Common myeloid progenitor, CD34-positive (primary cell): ENCODE measurements at regions not wholly inside any gene's neighbourhood (a gene's known extent, or its start where the extent isn't known, plus 50 kb on each side); places are given as distances from the start of the nearest gene placed in this dataset.

Experiments
- CTCF ChIA-PET: fragments of 350-600 bp; sonication (Branson Sonifier 250); formaldehyde crosslinking; loops from one replicate; lab custom pipeline; 2021; ENCODE audit warnings: antibody characterized with exemption; lab: Charles Lee
- POLR2A ChIA-PET: fragments of 350-600 bp; sonication (Branson Sonifier 250); formaldehyde crosslinking; loops from one replicate; lab custom pipeline; 2021; ENCODE audit warnings: antibody characterized with exemption; lab: Charles Lee
- DNase-seq, 3 donors: peaks; one replicate each; pipeline versions ENCODE4 v3.0.0 to v3.0.0-alpha.2; 2013
- H3K27ac ChIP-seq, 2 experiments: 1 replicate in 1 of 2; 2 replicates in 1 of 2; pipeline ENCODE4 v1.7.0; 2013; ENCODE audit warnings: inconsistent platforms in 2 of 2, low read length in 2 of 2, mild to moderate bottlenecking in 2 of 2, low read depth in 1 of 2, moderate library complexity in 1 of 2; ENCODE audit not compliant: severe bottlenecking in 2 of 2, insufficient read depth in 1 of 2, poor library complexity in 1 of 2
- H3K27me3 ChIP-seq, 5 experiments: replicated peaks in 2 of 5; 1 replicate in 3 of 5; 2 replicates in 2 of 5; pipeline versions ENCODE4 v1.6.1 to v1.7.0; 2013; ENCODE audit warnings: low read length in 4 of 5, mild to moderate bottlenecking in 2 of 5, moderate library complexity in 2 of 5, inconsistent platforms in 1 of 5; ENCODE audit not compliant: insufficient read depth in 5 of 5, control insufficient read depth in 4 of 5
- H3K36me3 ChIP-seq, 4 experiments: 1 replicate in 2 of 4; 2 replicates in 2 of 4; pipeline versions ENCODE4 v1.6.1 to v1.7.0; 2013; ENCODE audit warnings: low read length in 3 of 4, control low read depth in 1 of 4, mild to moderate bottlenecking in 1 of 4; ENCODE audit not compliant: control insufficient read depth in 4 of 4, insufficient read depth in 4 of 4
- H3K4me1 ChIP-seq, 4 experiments: 1 replicate in 3 of 4; 2 replicates in 1 of 4; pipeline versions ENCODE4 v1.6.1 to v1.7.1; 2013; ENCODE audit warnings: low read length in 3 of 4, mild to moderate bottlenecking in 3 of 4, control low read depth in 1 of 4, inconsistent platforms in 1 of 4, moderate library complexity in 1 of 4; ENCODE audit not compliant: control insufficient read depth in 4 of 4, insufficient read depth in 4 of 4; ENCODE audit errors: control extremely low read depth in 1 of 4
- H3K4me3 ChIP-seq, 7 experiments: 1 replicate in 4 of 7; 2 replicates in 3 of 7; pipeline versions ENCODE4 v1.5.1 to v1.7.0; 2013; ENCODE audit warnings: mild to moderate bottlenecking in 7 of 7, low read length in 6 of 7, moderate library complexity in 6 of 7, inconsistent platforms in 2 of 7, low read depth in 2 of 7, control low read depth in 1 of 7; ENCODE audit not compliant: insufficient read depth in 4 of 7, control insufficient read depth in 1 of 7; ENCODE audit errors: extremely low read depth in 1 of 7
- H3K9me3 ChIP-seq, 5 experiments: 1 replicate in 4 of 5; 2 replicates in 1 of 5; pipeline versions ENCODE4 v1.6.1 to v1.7.1; 2013; ENCODE audit warnings: low read length in 4 of 5, mild to moderate bottlenecking in 2 of 5, inconsistent platforms in 1 of 5, low read depth in 1 of 5, moderate library complexity in 1 of 5; ENCODE audit not compliant: control insufficient read depth in 4 of 5, insufficient read depth in 2 of 5; ENCODE audit errors: control extremely low read depth in 1 of 5
- WGBS: methylation state at CpG from one replicate; pipeline ENCODE4 v1.1.5; 2013; ENCODE audit not compliant: insufficient coverage; 5-methylcytosine and 5-hydroxymethylcytosine counted together

DNA sequence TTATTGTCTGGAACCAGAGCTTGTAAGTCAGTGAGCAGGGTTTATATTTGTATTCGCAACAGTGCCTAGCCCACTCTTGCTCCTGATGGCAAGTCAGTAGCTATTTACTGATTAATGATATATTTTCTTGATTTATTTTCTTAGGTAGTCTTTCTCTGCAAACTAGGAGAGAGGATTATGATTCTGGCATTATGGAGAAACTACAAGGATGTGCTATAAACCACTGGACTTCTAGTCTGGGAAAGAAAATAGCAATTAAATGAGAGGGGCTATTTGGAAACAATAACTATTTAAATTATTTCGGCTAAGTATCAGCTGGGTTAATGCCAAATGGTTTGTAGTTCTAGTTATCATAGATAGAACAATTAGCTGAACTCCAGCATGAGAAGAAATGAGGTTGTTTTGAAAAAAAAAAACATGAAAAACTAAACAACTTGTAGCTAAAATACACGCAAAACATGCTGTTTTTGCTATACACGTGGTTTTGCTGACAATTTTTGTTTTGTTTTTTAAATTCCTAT is 304.9 kb upstream of the TCF21 start:
- CTCF ChIA-PET: interaction anchor here (0.6 kb wide), 1 partner anchor 1479 kb away, joined by 3 read pairs; no protein-coding TSS in a partner anchor
- WGBS: no CpG with 5 or more reads among the region's 4 CpGs

DNA sequence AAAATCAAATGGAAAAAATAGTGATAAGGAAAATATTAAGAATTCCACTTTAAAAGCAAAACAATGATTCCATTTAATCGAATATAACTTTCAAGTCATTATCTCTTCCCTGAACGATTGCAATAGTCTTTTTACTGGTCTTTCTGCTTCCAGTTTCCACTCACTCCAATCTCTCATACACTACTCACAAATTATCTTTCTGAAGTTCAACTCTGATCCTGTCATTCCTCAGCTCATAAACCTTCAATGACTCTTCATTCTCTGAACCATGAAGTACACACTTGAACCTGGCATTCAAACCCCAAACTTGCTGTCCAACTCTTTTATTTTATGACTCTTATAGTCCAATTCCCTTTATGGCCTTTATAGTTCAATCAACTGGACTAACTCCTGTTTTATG is 304.1 kb upstream of the TCF21 start:
- no peak overlapping the region for H3K27ac ChIP-seq
- POLR2A ChIA-PET: no interaction called here
- H3K9me3 ChIP-seq: peaks cover 0 to 5% (median 0%) of the 10 kb centered on the region in 5 experiments
- WGBS: 78% methylated on average over 2 of the region's 2 CpGs
- no peak overlapping the region for H3K4me3 ChIP-seq
- H3K27me3 ChIP-seq: peaks cover 0 to 8% (median 4%) of the 10 kb centered on the region in 5 experiments
- no peak for DNase-seq
- no peaks in the 10 kb centered on the region for H3K36me3 ChIP-seq
- CTCF ChIA-PET: interaction anchor here (0.6 kb wide), 1 partner anchor 1480 kb away, joined by 3 read pairs; no protein-coding TSS in a partner anchor
- no peaks in the 10 kb centered on the region for H3K4me1 ChIP-seq

More for the DNA sequence above, 304.9 kb upstream of the TCF21 start:
- Histone ChIP-seq H3K27ac (no peak overlapping the region), H3K4me1 (no peaks in the 10 kb centered on the region), H3K9me3 (peaks cover 0 to 5% (median 0%) of the 10 kb centered on the region in 5 experiments), H3K4me3 (no peak overlapping the region), H3K36me3 (no peaks in the 10 kb centered on the region), H3K27me3 (peaks cover 0 to 8% (median 4%) of the 10 kb centered on the region in 5 experiments)
- POLR2A ChIA-PET: no interaction called here
- DNase-seq: no peak

- no peak for DNase-seq
- WGBS: no CpG with 5 or more reads among the region's 2 CpGs
- H3K9me3 ChIP-seq: peaks cover 0 to 5% (median 0%) of the 10 kb centered on the region in 5 experiments
- no peaks in the 10 kb centered on the region for H3K4me1 ChIP-seq
- no peaks in the 10 kb centered on the region for H3K36me3 ChIP-seq
- H3K4me3 ChIP-seq: no peak overlapping the region
- CTCF ChIA-PET: no interaction called here
- H3K27me3 ChIP-seq: peaks cover 0 to 8% (median 5%) of the 10 kb centered on the region in 5 experiments
- H3K27ac ChIP-seq: no peak overlapping the region
- POLR2A ChIA-PET: no interaction called here
Observed at GRCh38 chr6:133585978-133586377, 302.9 kb upstream of the TCF21 start.

GRCh38 chr6:133587546-133588160 is 301.3 kb upstream of the TCF21 start:
- Histone ChIP-seq H3K27me3 (peaks cover 0 to 12% (median 5%) of the 10 kb centered on the region in 5 experiments), H3K4me1 (no peaks in the 10 kb centered on the region), H3K9me3 (peaks cover 0 to 4% (median 0%) of the 10 kb centered on the region in 5 experiments), H3K27ac (no peak overlapping the region), H3K4me3 (no peak overlapping the region), H3K36me3 (no peaks in the 10 kb centered on the region)
- POLR2A ChIA-PET: no interaction called here
- 100% methylated on average over 1 of the region's 2 CpGs for WGBS
- CTCF ChIA-PET: interaction anchor here (1.5 kb wide), 1 partner anchor 18 kb away, joined by 3 read pairs; no protein-coding TSS in a partner anchor
- no peak for DNase-seq

GRCh38 chr6:133590196-133590595 is 298.7 kb upstream of the TCF21 start:
- no peak overlapping the region for H3K27ac ChIP-seq
- no peak overlapping the region for H3K4me3 ChIP-seq
- no peaks in the 10 kb centered on the region for H3K36me3 ChIP-seq
- POLR2A ChIA-PET: no interaction called here
- H3K4me1 ChIP-seq: no peaks in the 10 kb centered on the region
- no peaks in the 10 kb centered on the region for H3K9me3 ChIP-seq
- peaks cover 0 to 9% (median 5%) of the 10 kb centered on the region in 5 experiments for H3K27me3 ChIP-seq
- WGBS: 78% methylated on average over 4 of the region's 5 CpGs
- DNase-seq: no peak
- CTCF ChIA-PET: no interaction called here

DNA sequence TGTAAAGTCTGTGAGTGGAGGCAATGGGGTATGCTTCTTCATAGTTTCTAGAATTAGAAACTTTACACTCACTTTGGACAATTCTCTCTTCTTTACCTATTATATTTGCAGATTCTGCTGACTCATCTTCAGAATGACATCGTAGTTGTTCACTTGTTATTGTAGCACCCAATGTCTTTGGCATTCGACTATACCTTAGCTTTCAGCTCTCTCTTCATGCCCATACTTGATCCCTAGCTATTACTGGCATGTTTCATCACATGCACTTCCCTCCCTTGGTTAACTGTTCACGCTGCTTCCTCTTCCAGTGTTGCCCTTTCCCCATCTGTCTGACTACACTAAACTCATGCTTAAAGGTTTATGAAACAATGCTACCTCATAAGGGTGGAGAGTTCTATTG is 298.1 kb upstream of the TCF21 start:
- no peaks in the 10 kb centered on the region for H3K9me3 ChIP-seq
- no peaks in the 10 kb centered on the region for H3K36me3 ChIP-seq
- CTCF ChIA-PET: no interaction called here
- no peak overlapping the region for H3K4me3 ChIP-seq
- POLR2A ChIA-PET: no interaction called here
- 69% methylated on average over 3 of the region's 3 CpGs for WGBS
- H3K4me1 ChIP-seq: no peaks in the 10 kb centered on the region
- peaks cover under 1 to 9% (median 3%) of the 10 kb centered on the region in 5 experiments for H3K27me3 ChIP-seq
- no peak overlapping the region for H3K27ac ChIP-seq
- no peak for DNase-seq

DNA sequence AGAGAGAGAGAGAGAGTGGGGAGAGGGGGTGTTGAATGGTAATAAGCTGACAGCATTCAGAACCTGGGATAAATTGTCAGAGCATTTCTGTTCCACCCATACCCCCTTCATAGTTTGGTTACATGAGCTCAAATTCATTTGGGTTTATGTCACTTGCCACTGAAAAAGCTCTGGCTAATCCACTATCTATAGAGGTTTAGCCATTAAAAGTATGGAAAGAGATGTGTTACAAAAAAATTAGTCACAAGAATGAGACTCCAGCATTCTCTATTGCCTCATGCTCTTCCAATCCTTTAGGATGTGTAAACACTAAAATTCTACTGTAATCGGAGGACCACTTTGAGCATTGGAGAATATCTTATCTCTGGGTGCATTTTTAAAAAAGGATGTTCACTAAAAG is 297.6 kb upstream of the TCF21 start:
- WGBS: no CpG with 5 or more reads among the region's 1 CpG
- ChIA-PET CTCF (no interaction called here), POLR2A (no interaction called here)
- no peak for DNase-seq
- no peaks in the 10 kb centered on the region for H3K36me3 ChIP-seq
- H3K4me3 ChIP-seq: no peak overlapping the region
- peaks cover 0 to 9% (median 3%) of the 10 kb centered on the region in 5 experiments for H3K27me3 ChIP-seq
- H3K4me1 ChIP-seq: no peaks in the 10 kb centered on the region
- H3K9me3 ChIP-seq: no peaks in the 10 kb centered on the region
- no peak overlapping the region for H3K27ac ChIP-seq
